Panc1 (cell line): ENCODE measurements at regions not wholly inside any gene's neighbourhood (a gene's known extent, or its start where the extent isn't known, plus 50 kb on each side); places are given as distances from the start of the nearest gene placed in this dataset.

Source experiments
- ATAC-seq: fragments of 200-7000 bp; cut with Tn5 transposase; 2 replicates; pipeline ENCODE4 v1.9.1; 2020; ENCODE audit warnings: mild to moderate bottlenecking, moderate library complexity
- BruUV-seq: library from RNA; stranded (reverse); fragments of 400-500 nt; replicated peaks from 2 replicates; lab custom pipeline; 2021; lab: Mats Ljungman, UMichigan
- CTCF ChIA-PET: fragments of 300-600 bp; sonication (Branson Sonifier 250); formaldehyde crosslinking; loops from one replicate; lab custom pipeline; 2022; ENCODE audit warnings: antibody characterized with exemption; lab: Charles Lee
- POLR2A ChIA-PET: fragments of 300-600 bp; sonication (Branson Sonifier 250); formaldehyde crosslinking; loops from one replicate; lab custom pipeline; 2022; ENCODE audit warnings: antibody characterized with exemption; lab: Charles Lee
- DNase-seq: peaks from one replicate; pipeline ENCODE4 v3.0.0-alpha.2; 2010; ENCODE audit warnings: low read depth, low spot score
- H3K27ac ChIP-seq: 2 replicates; pipeline ENCODE4 v1.5.1; 2011; ENCODE audit warnings: mild to moderate bottlenecking, low read length, inconsistent platforms
- H3K27me3 ChIP-seq: fragments of 200-500 bp; sonication (Bioruptor generic); 2 replicates; pipeline ENCODE4 v1.6.0; 2014; ENCODE audit warnings: low read length, inconsistent platforms; ENCODE audit not compliant: control insufficient read depth, insufficient read depth
- H3K36me3 ChIP-seq: fragments of 200-500 bp; sonication (Bioruptor generic); 2 replicates; pipeline ENCODE4 v1.5.1; 2014; ENCODE audit warnings: inconsistent platforms, mild to moderate bottlenecking, low read length, moderate library complexity; ENCODE audit not compliant: control insufficient read depth, insufficient read depth
- H3K4me1 ChIP-seq: 2 replicates; pipeline ENCODE4 v1.5.1; 2011; ENCODE audit warnings: inconsistent platforms, mild to moderate bottlenecking, low read length, moderate library complexity; ENCODE audit not compliant: control insufficient read depth, insufficient read depth
- H3K4me3 ChIP-seq, 2 experiments: 2 replicates each; pipeline ENCODE4 v1.5.1; 2011 to 2012; ENCODE audit warnings: low read depth in 2 of 2, low read length in 2 of 2, mild to moderate bottlenecking in 2 of 2, inconsistent platforms in 1 of 2, moderate library complexity in 1 of 2
- H3K9me3 ChIP-seq: fragments of 200-500 bp; sonication (Bioruptor generic); 2 replicates; pipeline ENCODE4 v1.5.1; 2014; ENCODE audit warnings: low read depth, mild to moderate bottlenecking, inconsistent platforms, low read length, moderate library complexity; ENCODE audit not compliant: control insufficient read depth, insufficient read depth
- POLR2AphosphoS5 ChIP-seq: IDR thresholded peaks from 2 replicates; pipeline ENCODE4 v1.6.1; 2012; ENCODE audit warnings: mild to moderate bottlenecking, low read depth, low read length, moderate library complexity
- SIN3A ChIP-seq: IDR thresholded peaks from 2 replicates; pipeline ENCODE4 v1.6.1; 2012; ENCODE audit warnings: low read depth, mild to moderate bottlenecking, low read length, moderate library complexity, borderline replicate concordance; ENCODE audit not compliant: insufficient read depth
- TCF7L2 ChIP-seq: IDR thresholded peaks from 2 replicates; pipeline ENCODE4 v1.6.1; 2011; ENCODE audit warnings: mild to moderate bottlenecking, low read depth, low read length, inconsistent platforms
- in situ Hi-C: cut with HindIII; loops from 2 replicates; pipeline ENCODE4 v1.10.0; 2016; ENCODE audit warnings: low sequenced_read_pairs, low pct_unique_long_range_greater_than_20kb
- intact Hi-C: fragments of 100-400 bp; cut with micrococcal nuclease; formaldehyde crosslinking; loops from one replicate; pipeline ENCODE4 v1.10.0; 2022; ENCODE audit not compliant: unreplicated experiment
- TF ChIP-seq, protein P1 (sequence below): fragments of 450-650 bp; IDR thresholded peaks from 2 replicates; pipeline ENCODE4 v1.5.1; 2017; ENCODE audit warnings: mild to moderate bottlenecking
- TF ChIP-seq, protein P2 (sequence below), 2 experiments: IDR thresholded peaks; 2 replicates each; pipeline ENCODE4 v1.6.1; 2011 to 2012; ENCODE audit warnings: low read depth in 2 of 2, control low read depth in 1 of 2, low read length in 1 of 2, mild to moderate bottlenecking in 1 of 2, moderate library complexity in 1 of 2; ENCODE audit not compliant: insufficient read depth in 1 of 2

DNA sequence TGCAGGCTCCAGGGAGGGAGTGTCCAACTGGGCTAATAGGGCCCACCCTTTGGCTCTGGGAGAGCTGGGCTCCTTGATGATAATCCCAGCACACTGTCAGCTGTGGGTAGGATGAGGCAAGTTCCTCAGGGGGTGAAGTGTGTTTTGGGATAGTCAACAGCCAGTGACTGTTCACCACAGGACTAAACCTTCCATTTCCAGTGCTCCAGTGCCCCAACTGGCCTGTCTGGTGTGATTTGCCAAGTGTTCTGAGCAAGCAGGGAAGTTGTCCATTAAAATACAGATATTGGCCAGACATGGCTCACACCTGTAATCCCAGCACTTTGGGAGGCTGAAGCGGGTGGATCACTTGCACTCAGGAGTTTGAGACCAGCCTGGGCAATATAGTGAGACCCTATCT, 150.9 kb downstream of the TM9SF2 start:
- H3K4me1 ChIP-seq, result peaks cover 12% of the 10 kb centered on the region
- intact Hi-C loops (loop anchor here (10.0 kb wide), 3 partner anchors 253 to 863 kb away; no protein-coding TSS in a partner anchor), in situ Hi-C loops (no loop called here)
- H3K36me3 ChIP-seq, result no peaks in the 10 kb centered on the region
- DNase-seq (no peak), ATAC-seq (no peak)
- H3K9me3 ChIP-seq, result no peaks in the 10 kb centered on the region
- BruUV-seq, result no TSS peak
- ChIA-PET CTCF (no interaction called here), POLR2A (no interaction called here)
- no peaks in the 10 kb centered on the region for H3K27me3 ChIP-seq
- TF ChIP-seq, protein P1, sequence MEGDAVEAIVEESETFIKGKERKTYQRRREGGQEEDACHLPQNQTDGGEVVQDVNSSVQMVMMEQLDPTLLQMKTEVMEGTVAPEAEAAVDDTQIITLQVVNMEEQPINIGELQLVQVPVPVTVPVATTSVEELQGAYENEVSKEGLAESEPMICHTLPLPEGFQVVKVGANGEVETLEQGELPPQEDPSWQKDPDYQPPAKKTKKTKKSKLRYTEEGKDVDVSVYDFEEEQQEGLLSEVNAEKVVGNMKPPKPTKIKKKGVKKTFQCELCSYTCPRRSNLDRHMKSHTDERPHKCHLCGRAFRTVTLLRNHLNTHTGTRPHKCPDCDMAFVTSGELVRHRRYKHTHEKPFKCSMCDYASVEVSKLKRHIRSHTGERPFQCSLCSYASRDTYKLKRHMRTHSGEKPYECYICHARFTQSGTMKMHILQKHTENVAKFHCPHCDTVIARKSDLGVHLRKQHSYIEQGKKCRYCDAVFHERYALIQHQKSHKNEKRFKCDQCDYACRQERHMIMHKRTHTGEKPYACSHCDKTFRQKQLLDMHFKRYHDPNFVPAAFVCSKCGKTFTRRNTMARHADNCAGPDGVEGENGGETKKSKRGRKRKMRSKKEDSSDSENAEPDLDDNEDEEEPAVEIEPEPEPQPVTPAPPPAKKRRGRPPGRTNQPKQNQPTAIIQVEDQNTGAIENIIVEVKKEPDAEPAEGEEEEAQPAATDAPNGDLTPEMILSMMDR, result no peak
- TF ChIP-seq POLR2AphosphoS5 (no peak), SIN3A (no peak), TCF7L2 (no peak)
- TF ChIP-seq, protein P2, sequence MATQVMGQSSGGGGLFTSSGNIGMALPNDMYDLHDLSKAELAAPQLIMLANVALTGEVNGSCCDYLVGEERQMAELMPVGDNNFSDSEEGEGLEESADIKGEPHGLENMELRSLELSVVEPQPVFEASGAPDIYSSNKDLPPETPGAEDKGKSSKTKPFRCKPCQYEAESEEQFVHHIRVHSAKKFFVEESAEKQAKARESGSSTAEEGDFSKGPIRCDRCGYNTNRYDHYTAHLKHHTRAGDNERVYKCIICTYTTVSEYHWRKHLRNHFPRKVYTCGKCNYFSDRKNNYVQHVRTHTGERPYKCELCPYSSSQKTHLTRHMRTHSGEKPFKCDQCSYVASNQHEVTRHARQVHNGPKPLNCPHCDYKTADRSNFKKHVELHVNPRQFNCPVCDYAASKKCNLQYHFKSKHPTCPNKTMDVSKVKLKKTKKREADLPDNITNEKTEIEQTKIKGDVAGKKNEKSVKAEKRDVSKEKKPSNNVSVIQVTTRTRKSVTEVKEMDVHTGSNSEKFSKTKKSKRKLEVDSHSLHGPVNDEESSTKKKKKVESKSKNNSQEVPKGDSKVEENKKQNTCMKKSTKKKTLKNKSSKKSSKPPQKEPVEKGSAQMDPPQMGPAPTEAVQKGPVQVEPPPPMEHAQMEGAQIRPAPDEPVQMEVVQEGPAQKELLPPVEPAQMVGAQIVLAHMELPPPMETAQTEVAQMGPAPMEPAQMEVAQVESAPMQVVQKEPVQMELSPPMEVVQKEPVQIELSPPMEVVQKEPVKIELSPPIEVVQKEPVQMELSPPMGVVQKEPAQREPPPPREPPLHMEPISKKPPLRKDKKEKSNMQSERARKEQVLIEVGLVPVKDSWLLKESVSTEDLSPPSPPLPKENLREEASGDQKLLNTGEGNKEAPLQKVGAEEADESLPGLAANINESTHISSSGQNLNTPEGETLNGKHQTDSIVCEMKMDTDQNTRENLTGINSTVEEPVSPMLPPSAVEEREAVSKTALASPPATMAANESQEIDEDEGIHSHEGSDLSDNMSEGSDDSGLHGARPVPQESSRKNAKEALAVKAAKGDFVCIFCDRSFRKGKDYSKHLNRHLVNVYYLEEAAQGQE (IDR thresholded peaks at IDR 0.05; ENCODE audit: insufficient read depth in 1 of 2, low read depth in 2 of 2, low read length in 1 of 2), result no peak
- H3K4me3 ChIP-seq, result no peak overlapping the region
- no peak overlapping the region for H3K27ac ChIP-seq

DNA sequence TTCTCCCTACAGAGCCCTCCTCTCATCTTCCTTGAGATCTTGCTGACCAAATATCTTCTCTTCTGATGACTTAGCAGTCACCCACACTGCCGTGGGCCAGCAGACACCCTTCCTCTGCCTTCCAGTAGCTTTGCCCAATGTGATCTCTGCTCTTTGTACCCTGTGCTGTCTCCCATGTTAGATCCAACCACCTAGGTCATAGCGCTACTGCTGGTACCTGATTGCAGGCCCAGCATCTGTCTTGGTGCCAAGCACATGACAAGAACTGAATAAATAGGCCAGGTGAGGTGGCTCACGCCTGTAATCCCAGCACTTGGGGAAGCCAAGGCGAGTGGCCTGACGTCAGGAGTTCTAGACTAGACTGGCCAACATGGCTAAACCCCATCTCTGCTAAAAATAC, 149.7 kb downstream of the TM9SF2 start:
- Histone ChIP-seq H3K27ac (no peak overlapping the region), H3K4me1 (0 out of 2 replicates have a peak, but pooled peaks cover 6% of the 10 kb centered on the region), H3K4me3 (no peak overlapping the region), H3K9me3 (no peaks in the 10 kb centered on the region), H3K27me3 (no peaks in the 10 kb centered on the region), H3K36me3 (no peaks in the 10 kb centered on the region)
- intact Hi-C loops, result loop anchor here (10.0 kb wide), 3 partner anchors 254 to 864 kb away; no protein-coding TSS in a partner anchor
- TF ChIP-seq, protein P2 (IDR thresholded peaks at IDR 0.05; ENCODE audit: insufficient read depth in 1 of 2, low read depth in 2 of 2, low read length in 1 of 2), result no peak
- no peak for TF ChIP-seq SIN3A
- TF ChIP-seq, protein P1, result no peak
- no peak for TF ChIP-seq POLR2AphosphoS5
- TF ChIP-seq TCF7L2, result no peak
- ChIA-PET CTCF (no interaction called here), POLR2A (no interaction called here)
- BruUV-seq, result no TSS peak
- DNase-seq (no peak), ATAC-seq (no peak)
- in situ Hi-C loops, result no loop called here
